ENCODE measurements at regions not wholly inside any gene's neighbourhood (a gene's known extent, or its start where the extent isn't known, plus 50 kb on each side); places are given as distances from the start of the nearest gene placed in this dataset.

DNA sequence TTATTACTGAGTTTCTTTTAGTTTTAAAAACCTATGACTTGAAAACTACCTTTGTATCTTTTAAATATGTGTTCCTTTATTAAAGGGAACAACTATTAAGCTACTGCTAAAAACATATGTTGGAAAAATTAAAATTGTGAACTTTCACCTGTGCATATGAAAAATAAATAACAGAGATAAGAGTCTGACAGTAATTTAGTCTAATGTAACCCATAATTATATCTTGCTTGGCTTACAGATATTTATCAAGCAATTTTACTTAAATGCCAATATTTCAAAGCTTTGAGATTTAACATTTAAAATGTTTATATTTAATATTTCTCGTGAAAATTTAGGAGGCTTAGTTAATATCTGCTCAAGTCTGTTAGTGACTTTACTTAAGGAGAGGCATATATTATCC, 309.8 kb downstream of the CCER1 start:
- Histone ChIP-seq H3K36me3 (ENCODE audit: control insufficient read depth, insufficient read depth, low read length) (no peaks in the 10 kb centered on the region), H3K4me3 (ENCODE audit: low read depth, low read length) (no peak overlapping the region), H3K9me3 (ENCODE audit: control insufficient read depth, insufficient read depth, low read length) (no peaks in the 10 kb centered on the region), H3K4me1 (ENCODE audit: control insufficient read depth, insufficient read depth, low read length) (no peaks in the 10 kb centered on the region), H3K27me3 (ENCODE audit: control insufficient read depth, insufficient read depth, low read length) (no peaks in the 10 kb centered on the region), H3K27ac (ENCODE audit: low read depth, low read length) (no peak overlapping the region)
- no CpG with 5 or more reads among the region's 1 CpG for WGBS (ENCODE audit: insufficient coverage)
- no peak for DNase-seq (ENCODE audit: low read depth in 4 of 6, low spot score in 6 of 6)

DNA sequence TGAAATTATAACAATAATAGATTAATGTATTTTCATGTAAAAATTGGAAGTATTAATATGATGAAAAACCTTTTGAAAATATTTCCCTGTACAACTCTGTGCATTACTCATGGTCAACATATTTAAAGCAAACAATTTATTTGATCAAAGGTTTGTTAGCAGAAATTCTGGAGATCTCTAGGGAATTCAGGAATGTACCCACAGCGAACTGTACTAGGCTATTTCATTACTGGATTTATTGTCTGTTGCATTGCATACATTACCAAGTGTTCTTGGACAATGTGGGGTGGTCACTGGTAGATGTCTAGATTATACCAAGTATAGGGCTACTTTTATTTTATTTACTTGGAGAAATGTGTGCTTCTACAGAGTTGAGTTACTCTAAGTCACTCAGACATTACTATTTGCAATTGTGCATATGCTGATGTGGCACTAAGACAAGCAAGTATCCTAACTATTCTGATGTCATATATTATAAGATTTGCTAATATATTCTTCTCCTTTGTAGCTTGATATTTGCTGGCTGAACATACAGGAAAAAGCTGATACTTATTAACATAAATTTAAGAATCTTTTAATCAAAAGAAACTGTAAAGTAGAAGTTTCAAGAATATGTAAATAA, 323.3 kb downstream of the CCER1 start:
- H3K9me3 ChIP-seq (ENCODE audit: control insufficient read depth, insufficient read depth, low read length): no peaks in the 10 kb centered on the region
- DNase-seq (ENCODE audit: low read depth in 4 of 6, low spot score in 6 of 6): no peak
- no CpG with 5 or more reads among the region's 1 CpG for WGBS (ENCODE audit: insufficient coverage)
- H3K36me3 ChIP-seq (ENCODE audit: control insufficient read depth, insufficient read depth, low read length): no peaks in the 10 kb centered on the region
- no peak overlapping the region for H3K27ac ChIP-seq (ENCODE audit: low read depth, low read length)
- no peaks in the 10 kb centered on the region for H3K4me1 ChIP-seq (ENCODE audit: control insufficient read depth, insufficient read depth, low read length)
- no peaks in the 10 kb centered on the region for H3K27me3 ChIP-seq (ENCODE audit: control insufficient read depth, insufficient read depth, low read length)
- H3K4me3 ChIP-seq (ENCODE audit: low read depth, low read length): no peak overlapping the region

DNA sequence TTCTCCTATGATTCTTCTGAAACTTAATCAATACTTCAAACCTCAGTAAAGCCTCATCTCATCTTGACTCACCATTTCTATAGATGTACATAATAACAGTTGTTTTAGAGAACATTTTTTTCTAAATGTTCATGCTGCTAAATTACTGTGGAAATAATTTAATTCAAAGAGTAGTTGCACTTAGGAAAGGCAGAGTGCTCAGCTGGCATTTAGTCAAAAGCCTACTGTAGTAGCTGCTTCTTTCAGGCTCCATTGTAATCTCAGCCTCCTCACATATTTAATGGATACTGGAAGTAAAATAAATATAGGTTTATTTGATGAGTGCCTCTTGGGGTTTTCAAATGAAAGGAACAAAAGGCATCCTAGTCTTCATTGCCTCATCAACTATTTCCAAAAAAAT, 325.0 kb downstream of the CCER1 start:
- Histone ChIP-seq H3K27ac (ENCODE audit: low read depth, low read length) (no peak overlapping the region), H3K4me1 (ENCODE audit: control insufficient read depth, insufficient read depth, low read length) (no peaks in the 10 kb centered on the region), H3K27me3 (ENCODE audit: control insufficient read depth, insufficient read depth, low read length) (no peaks in the 10 kb centered on the region), H3K4me3 (ENCODE audit: low read depth, low read length) (no peak overlapping the region), H3K36me3 (ENCODE audit: control insufficient read depth, insufficient read depth, low read length) (no peaks in the 10 kb centered on the region), H3K9me3 (ENCODE audit: control insufficient read depth, insufficient read depth, low read length) (no peaks in the 10 kb centered on the region)
- DNase-seq (ENCODE audit: low read depth in 4 of 6, low spot score in 6 of 6): peak in 3 of 6 donors; percentile 1 to 67 (median 6)

DNA sequence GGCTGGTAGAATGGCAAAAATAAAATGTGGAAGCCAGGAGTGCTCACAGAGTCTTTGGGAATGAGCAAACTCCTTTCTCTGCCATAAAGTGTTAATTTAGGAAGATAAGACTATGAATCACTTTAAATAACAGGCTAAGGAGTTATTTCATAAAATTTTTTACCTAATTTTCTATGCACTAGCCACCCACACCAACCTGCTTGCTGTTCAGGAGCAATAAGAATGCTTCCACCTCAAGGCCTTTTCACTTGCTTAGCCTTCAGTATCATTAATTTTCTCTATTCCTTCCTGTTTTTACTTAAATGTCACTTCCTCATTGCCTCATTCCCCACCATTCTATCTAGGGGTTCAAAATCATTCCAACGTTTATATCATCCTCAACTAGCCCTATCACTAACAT, 326.8 kb downstream of the CCER1 start:
- Histone ChIP-seq H3K36me3 (ENCODE audit: control insufficient read depth, insufficient read depth, low read length) (no peaks in the 10 kb centered on the region), H3K27ac (ENCODE audit: low read depth, low read length) (no peak overlapping the region), H3K9me3 (ENCODE audit: control insufficient read depth, insufficient read depth, low read length) (no peaks in the 10 kb centered on the region), H3K4me3 (ENCODE audit: low read depth, low read length) (no peak overlapping the region), H3K4me1 (ENCODE audit: control insufficient read depth, insufficient read depth, low read length) (no peaks in the 10 kb centered on the region), H3K27me3 (ENCODE audit: control insufficient read depth, insufficient read depth, low read length) (no peaks in the 10 kb centered on the region)
- WGBS (ENCODE audit: insufficient coverage): no CpG with 5 or more reads among the region's 1 CpG
- DNase-seq (ENCODE audit: low read depth in 4 of 6, low spot score in 6 of 6): no peak

DNA sequence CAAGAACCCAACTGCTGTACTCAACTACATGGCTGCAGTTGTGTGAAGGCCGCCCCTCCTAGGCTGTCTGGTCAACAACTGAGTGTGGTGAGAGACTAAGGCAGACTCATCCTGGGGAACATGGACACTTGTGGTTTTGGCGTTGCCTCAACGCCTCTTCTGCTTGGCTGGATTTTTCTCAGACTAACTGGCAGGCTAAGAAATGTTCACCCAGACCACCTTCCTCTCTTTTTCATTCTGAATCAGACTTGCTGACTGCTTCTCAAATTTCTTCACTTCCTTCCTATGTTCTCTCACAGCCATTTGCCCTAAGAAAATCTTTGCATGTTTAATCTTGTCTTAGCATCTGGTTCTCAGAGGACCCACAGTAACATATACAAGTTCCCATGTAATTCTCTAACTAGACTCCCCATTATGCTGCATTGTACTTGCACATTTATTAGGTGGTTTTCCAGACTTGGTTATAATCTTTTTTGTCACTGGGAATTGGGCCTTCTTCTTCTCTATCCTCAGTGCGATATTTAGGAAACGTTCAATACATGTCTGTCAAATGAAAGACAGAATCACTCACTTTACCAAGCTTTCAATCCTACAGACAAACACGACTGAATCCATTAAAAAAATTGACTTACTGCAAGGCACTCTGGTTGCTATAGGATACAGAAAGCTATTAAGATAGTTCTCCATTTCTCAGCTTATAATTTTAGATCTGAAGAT, 327.6 kb downstream of the CCER1 start:
- no peaks in the 10 kb centered on the region for H3K4me1 ChIP-seq (ENCODE audit: control insufficient read depth, insufficient read depth, low read length)
- peak in 1 of 6 donors; percentile 16 for DNase-seq (ENCODE audit: low read depth in 4 of 6, low spot score in 6 of 6)
- no peak overlapping the region for H3K4me3 ChIP-seq (ENCODE audit: low read depth, low read length)
- H3K9me3 ChIP-seq (ENCODE audit: control insufficient read depth, insufficient read depth, low read length): no peaks in the 10 kb centered on the region
- H3K27ac ChIP-seq (ENCODE audit: low read depth, low read length): no peak overlapping the region
- WGBS (ENCODE audit: insufficient coverage): 98% methylated on average over 3 of the region's 6 CpGs
- no peaks in the 10 kb centered on the region for H3K36me3 ChIP-seq (ENCODE audit: control insufficient read depth, insufficient read depth, low read length)
- no peaks in the 10 kb centered on the region for H3K27me3 ChIP-seq (ENCODE audit: control insufficient read depth, insufficient read depth, low read length)

DNA sequence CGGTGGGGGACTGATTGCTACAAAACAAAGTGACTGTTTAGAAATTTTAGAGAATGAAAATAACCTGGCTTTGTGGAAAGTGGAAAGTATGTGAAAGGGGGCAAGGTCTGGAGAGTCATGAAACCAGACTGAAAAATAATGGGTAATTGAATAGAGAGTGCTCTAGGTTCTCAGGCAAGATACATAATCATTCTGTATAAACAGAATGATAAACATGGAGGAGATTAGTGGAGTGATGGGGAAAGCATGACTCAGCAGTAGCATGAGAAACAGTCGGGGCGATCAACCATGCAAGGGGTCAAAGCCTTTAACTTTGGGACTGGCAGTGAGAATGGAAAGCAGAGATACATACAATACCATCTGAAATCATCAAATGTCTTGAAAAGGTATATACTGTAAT, 332.5 kb downstream of the CCER1 start:
- H3K9me3 ChIP-seq (ENCODE audit: control insufficient read depth, insufficient read depth, low read length): no peaks in the 10 kb centered on the region
- H3K27me3 ChIP-seq (ENCODE audit: control insufficient read depth, insufficient read depth, low read length): no peaks in the 10 kb centered on the region
- DNase-seq (ENCODE audit: low read depth in 4 of 6, low spot score in 6 of 6): no peak
- H3K27ac ChIP-seq (ENCODE audit: low read depth, low read length): no peak overlapping the region
- H3K36me3 ChIP-seq (ENCODE audit: control insufficient read depth, insufficient read depth, low read length): no peaks in the 10 kb centered on the region
- H3K4me1 ChIP-seq (ENCODE audit: control insufficient read depth, insufficient read depth, low read length): no peaks in the 10 kb centered on the region
- 100% methylated on average over 1 of the region's 3 CpGs for WGBS (ENCODE audit: insufficient coverage)
- H3K4me3 ChIP-seq (ENCODE audit: low read depth, low read length): no peak overlapping the region

DNA sequence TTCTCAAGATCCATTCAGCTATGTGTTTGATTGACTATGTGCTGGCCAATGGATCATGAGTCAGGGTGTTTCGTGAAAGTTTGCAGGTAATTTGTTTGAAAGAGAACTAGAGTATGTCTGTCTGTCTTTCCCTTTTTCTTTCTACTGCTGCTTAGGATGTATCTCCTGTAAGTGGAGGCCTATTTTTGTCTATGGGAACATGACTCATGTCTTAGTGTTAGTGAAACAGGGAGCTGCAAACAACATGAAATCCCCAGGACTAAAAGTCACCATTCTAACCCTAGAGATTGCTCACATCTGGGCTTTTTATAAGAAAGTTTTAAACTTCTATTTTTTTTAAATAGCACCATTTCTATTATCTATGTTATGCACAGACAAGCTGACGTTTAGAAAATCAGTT, 333.0 kb downstream of the CCER1 start:
- H3K4me1 ChIP-seq (ENCODE audit: control insufficient read depth, insufficient read depth, low read length): no peaks in the 10 kb centered on the region
- H3K27ac ChIP-seq (ENCODE audit: low read depth, low read length): no peak overlapping the region
- H3K27me3 ChIP-seq (ENCODE audit: control insufficient read depth, insufficient read depth, low read length): no peaks in the 10 kb centered on the region
- no CpG with 5 or more reads among the region's 2 CpGs for WGBS (ENCODE audit: insufficient coverage)
- no peaks in the 10 kb centered on the region for H3K36me3 ChIP-seq (ENCODE audit: control insufficient read depth, insufficient read depth, low read length)
- DNase-seq (ENCODE audit: low read depth in 4 of 6, low spot score in 6 of 6): no peak
- no peaks in the 10 kb centered on the region for H3K9me3 ChIP-seq (ENCODE audit: control insufficient read depth, insufficient read depth, low read length)
- H3K4me3 ChIP-seq (ENCODE audit: low read depth, low read length): no peak overlapping the region

DNA sequence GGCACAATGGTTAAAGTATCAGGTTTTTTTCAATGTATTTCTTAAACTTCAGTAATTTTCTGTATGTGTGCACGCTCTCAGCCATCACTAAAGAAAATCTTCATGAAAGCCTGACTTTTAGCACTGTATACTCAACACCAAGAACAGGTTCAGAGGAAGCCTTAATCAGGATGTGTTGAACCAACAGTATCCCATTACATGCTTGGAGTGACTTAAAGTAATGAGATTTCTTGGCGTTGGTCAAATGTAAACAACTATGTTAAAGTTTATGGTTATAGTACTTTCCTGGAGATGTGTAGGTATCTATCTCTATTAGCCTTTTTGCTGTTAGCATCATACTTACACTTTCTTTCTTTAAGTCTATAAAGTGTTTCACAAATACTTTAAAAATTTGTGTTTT, 335.0 kb downstream of the CCER1 start:
- Histone ChIP-seq H3K4me1 (ENCODE audit: control insufficient read depth, insufficient read depth, low read length) (no peaks in the 10 kb centered on the region), H3K27me3 (ENCODE audit: control insufficient read depth, insufficient read depth, low read length) (no peaks in the 10 kb centered on the region), H3K36me3 (ENCODE audit: control insufficient read depth, insufficient read depth, low read length) (no peaks in the 10 kb centered on the region), H3K9me3 (ENCODE audit: control insufficient read depth, insufficient read depth, low read length) (no peaks in the 10 kb centered on the region), H3K27ac (ENCODE audit: low read depth, low read length) (no peak overlapping the region), H3K4me3 (ENCODE audit: low read depth, low read length) (no peak overlapping the region)
- WGBS (ENCODE audit: insufficient coverage): no CpG with 5 or more reads among the region's 2 CpGs
- no peak for DNase-seq (ENCODE audit: low read depth in 4 of 6, low spot score in 6 of 6)

DNA sequence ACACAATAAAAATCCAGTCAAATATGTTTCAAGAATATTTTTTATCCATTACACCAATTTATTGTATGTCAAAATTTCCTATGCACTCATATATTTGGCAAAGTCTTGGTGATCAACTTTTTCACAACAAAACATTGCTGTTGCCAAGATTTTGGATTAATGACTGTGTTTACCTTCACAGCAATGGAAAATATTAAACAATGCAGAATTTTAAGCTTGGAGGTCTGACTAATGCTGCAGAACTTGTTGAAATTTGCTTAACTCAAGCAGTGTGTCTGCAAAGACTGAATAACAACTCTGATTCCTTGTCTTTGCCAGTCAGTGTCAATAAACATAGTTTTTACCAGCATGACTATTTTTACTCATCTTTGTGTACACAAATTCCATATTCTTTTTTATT, 336.4 kb downstream of the CCER1 start:
- Histone ChIP-seq H3K9me3 (ENCODE audit: control insufficient read depth, insufficient read depth, low read length) (no peaks in the 10 kb centered on the region), H3K36me3 (ENCODE audit: control insufficient read depth, insufficient read depth, low read length) (no peaks in the 10 kb centered on the region), H3K4me3 (ENCODE audit: low read depth, low read length) (no peak overlapping the region), H3K27me3 (ENCODE audit: control insufficient read depth, insufficient read depth, low read length) (no peaks in the 10 kb centered on the region), H3K4me1 (ENCODE audit: control insufficient read depth, insufficient read depth, low read length) (no peaks in the 10 kb centered on the region), H3K27ac (ENCODE audit: low read depth, low read length) (no peak overlapping the region)
- DNase-seq (ENCODE audit: low read depth in 4 of 6, low spot score in 6 of 6): no peak

DNA sequence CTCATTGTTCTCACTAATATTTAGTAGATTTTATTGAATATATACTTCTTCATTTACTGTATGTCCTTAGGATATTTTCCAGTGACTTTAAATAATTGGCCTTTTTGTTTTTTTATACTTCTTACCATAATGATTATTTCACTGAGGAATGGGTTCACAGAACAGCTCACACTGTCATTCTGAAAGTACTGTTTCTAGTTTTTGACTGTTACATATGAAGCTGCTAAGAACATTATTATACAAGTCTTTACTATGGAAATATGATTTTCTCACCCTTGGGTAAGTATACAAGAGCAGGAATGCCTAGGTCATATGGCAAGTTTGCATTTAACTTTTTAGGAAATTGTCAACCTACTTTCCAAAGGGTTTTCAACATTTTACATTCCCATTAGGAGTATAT, 343.1 kb downstream of the CCER1 start:
- H3K4me3 ChIP-seq (ENCODE audit: low read depth, low read length): no peak overlapping the region
- no peaks in the 10 kb centered on the region for H3K27me3 ChIP-seq (ENCODE audit: control insufficient read depth, insufficient read depth, low read length)
- no peak overlapping the region for H3K27ac ChIP-seq (ENCODE audit: low read depth, low read length)
- H3K9me3 ChIP-seq (ENCODE audit: control insufficient read depth, insufficient read depth, low read length): no peaks in the 10 kb centered on the region
- H3K4me1 ChIP-seq (ENCODE audit: control insufficient read depth, insufficient read depth, low read length): no peaks in the 10 kb centered on the region
- DNase-seq (ENCODE audit: low read depth in 4 of 6, low spot score in 6 of 6): no peak
- no peaks in the 10 kb centered on the region for H3K36me3 ChIP-seq (ENCODE audit: control insufficient read depth, insufficient read depth, low read length)

All from spinal cord (tissue), 9 donors.